ENCODE measurements at regions not wholly inside any gene's neighbourhood (a gene's known extent, or its start where the extent isn't known, plus 50 kb on each side); places are given as distances from the start of the nearest gene placed in this dataset.

- H4K20me1 ChIP-seq (replicated peaks; ENCODE audit: control insufficient read depth, insufficient read depth, low read length): no peaks in the 10 kb centered on the region
- no peak overlapping the region for H2AFZ ChIP-seq (ENCODE audit: low read depth, low read length)
- no peaks in the 10 kb centered on the region for H3K79me2 ChIP-seq (ENCODE audit: control insufficient read depth, insufficient read depth, low read length)
- H3K4me2 ChIP-seq (ENCODE audit: insufficient read depth, low read length): no peak overlapping the region
- ATAC-seq (no peak), FAIRE-seq (no peak), DNase-seq (ENCODE audit: extremely low read depth in 1 of 4, low spot score in 3 of 4) (no peak)
- H3K36me3 ChIP-seq (ENCODE audit: control insufficient read depth, insufficient read depth, low read length): no peaks in the 10 kb centered on the region
- ChIA-PET CTCF (ENCODE audit: low intra/inter-chr PET ratio) (no interaction called here), POLR2A (no interaction called here)
- H3K9me1 ChIP-seq (ENCODE audit: control insufficient read depth, insufficient read depth, low read length): no peaks in the 10 kb centered on the region
- in situ Hi-C loops (cut with MboI) (no loop called here), intact Hi-C loops (cut with micrococcal nuclease) (no loop called here)
- 0% methylated on average over 2 of the region's 2 CpGs for WGBS (ENCODE audit: insufficient coverage, low coverage, missing lambda C conversion rate)
- no peak overlapping the region for H3K27ac ChIP-seq (ENCODE audit: extremely low read depth, low read depth, low read length)
- no peak overlapping the region for H3K9ac ChIP-seq (ENCODE audit: insufficient read depth in 1 of 2, low read depth in 2 of 2, low read length in 2 of 2)
- no peaks in the 10 kb centered on the region for H3K9me3 ChIP-seq (replicated peaks; ENCODE audit: control insufficient read depth, insufficient read depth, low read depth, low read length)
- no peaks in the 10 kb centered on the region for H3K4me1 ChIP-seq (replicated peaks in 1 of 2; ENCODE audit: control insufficient read depth in 2 of 2, insufficient read depth in 2 of 2, low read length in 2 of 2)
- no peak for TF ChIP-seq ZNF75A (CRISPR knock-in tag; IDR thresholded peaks at IDR 0.05)
- BruUV-seq (replicated peaks): no TSS peak
- no peak overlapping the region for H3K4me3 ChIP-seq
- H3K27me3 ChIP-seq (ENCODE audit: control insufficient read depth in 2 of 2, insufficient read depth in 2 of 2, low read length in 2 of 2): peaks cover 11 to 16% of the 10 kb centered on the region in 2 experiments; a peak in 4 of 5 replicates
Measured at GRCh38 chr11:8789864-8790263, 107.3 kb downstream of the RPL27A start.

GRCh38 chr11:8790968-8791367 is 108.4 kb downstream of the RPL27A start:
- no peak for TF ChIP-seq HOMEZ (CRISPR knock-in tag; IDR thresholded peaks at IDR 0.05)
- H3K27ac ChIP-seq (ENCODE audit: extremely low read depth, low read depth, low read length): no peak overlapping the region
- ChIA-PET CTCF (ENCODE audit: low intra/inter-chr PET ratio) (no interaction called here), POLR2A (interaction anchor here (0.8 to 1.2 kb wide), 2 partner anchors 9 to 13 kb away, joined by 3 to 5 read pairs; no protein-coding TSS in a partner anchor)
- H3K9me1 ChIP-seq (ENCODE audit: control insufficient read depth, insufficient read depth, low read length): no peaks in the 10 kb centered on the region
- FAIRE-seq: no peak
- no peaks in the 10 kb centered on the region for H3K79me2 ChIP-seq (ENCODE audit: control insufficient read depth, insufficient read depth, low read length)
- ATAC-seq: no peak
- H3K4me2 ChIP-seq (ENCODE audit: insufficient read depth, low read length): no peak overlapping the region
- in situ Hi-C loops (cut with MboI) (no loop called here), intact Hi-C loops (cut with micrococcal nuclease) (no loop called here)
- no peak overlapping the region for H3K4me3 ChIP-seq
- DNase-seq (ENCODE audit: extremely low read depth in 1 of 4, low spot score in 3 of 4): no peak
- no TSS peak for BruUV-seq (replicated peaks)
- no peaks in the 10 kb centered on the region for H3K4me1 ChIP-seq (replicated peaks in 1 of 2; ENCODE audit: control insufficient read depth in 2 of 2, insufficient read depth in 2 of 2, low read length in 2 of 2)
- peaks cover 10 to 16% of the 10 kb centered on the region in 2 experiments; a peak in 3 of 5 replicates for H3K27me3 ChIP-seq (ENCODE audit: control insufficient read depth in 2 of 2, insufficient read depth in 2 of 2, low read length in 2 of 2)
- no peak overlapping the region for H3K9ac ChIP-seq (ENCODE audit: insufficient read depth in 1 of 2, low read depth in 2 of 2, low read length in 2 of 2)
- H3K9me3 ChIP-seq (replicated peaks; ENCODE audit: control insufficient read depth, insufficient read depth, low read depth, low read length): no peaks in the 10 kb centered on the region
- H2AFZ ChIP-seq (ENCODE audit: low read depth, low read length): no peak overlapping the region
- no peaks in the 10 kb centered on the region for H4K20me1 ChIP-seq (replicated peaks; ENCODE audit: control insufficient read depth, insufficient read depth, low read length)
- 6% methylated on average over 2 of the region's 2 CpGs for WGBS (ENCODE audit: insufficient coverage, low coverage, missing lambda C conversion rate)
- H3K36me3 ChIP-seq (ENCODE audit: control insufficient read depth, insufficient read depth, low read length): no peaks in the 10 kb centered on the region

All from K562 (cell line).